ENCODE measurements at regions not wholly inside any gene's neighbourhood (a gene's known extent, or its start where the extent isn't known, plus 50 kb on each side); places are given as distances from the start of the nearest gene placed in this dataset.

- ATAC-seq (no peak), DNase-seq (no peak)
- intact Hi-C loops (cut with micrococcal nuclease) = no loop called here
Measured at GRCh38 chr10:121662945-121663917, 65.0 kb upstream of the FGFR2 start.

GRCh38 chr10:121662531-121662930, 64.3 kb upstream of the FGFR2 start:
- no peak for DNase-seq
- intact Hi-C loops (cut with micrococcal nuclease) = no loop called here
- ATAC-seq = no peak

- no peak for DNase-seq
- no peak for ATAC-seq
Measured at GRCh38 chr10:121661451-121661851, 63.2 kb upstream of the FGFR2 start.

GRCh38 chr10:121659236-121659635, 61.0 kb upstream of the FGFR2 start:
- intact Hi-C loops (cut with micrococcal nuclease) = no loop called here
- ATAC-seq (no peak), DNase-seq (no peak)

More at GRCh38 chr10:121661451-121661851, 63.2 kb upstream of the FGFR2 start:
- intact Hi-C loops (cut with micrococcal nuclease) = no loop called here

DNA sequence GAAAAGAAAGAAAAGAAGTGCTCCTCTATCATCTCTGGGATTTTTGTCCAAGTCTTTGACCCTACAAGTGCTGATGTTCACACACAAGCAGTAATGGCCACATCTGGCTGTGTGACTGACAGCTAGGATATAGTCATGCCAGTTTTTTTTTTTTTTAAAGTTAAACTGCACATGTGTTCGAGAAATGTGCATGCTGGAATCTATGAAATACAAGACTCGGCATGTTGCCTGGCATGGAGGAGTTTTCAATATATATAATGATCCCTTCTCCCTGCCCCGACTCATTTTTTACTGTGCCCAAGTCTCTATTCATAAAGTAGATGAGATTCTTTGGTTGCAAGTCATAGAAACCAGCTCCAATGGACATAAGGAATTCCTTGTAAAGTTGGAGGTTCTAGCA, 60.4 kb upstream of the FGFR2 start:
- DNase-seq = no peak
- ATAC-seq = no peak
- intact Hi-C loops (cut with micrococcal nuclease) = no loop called here

DNA sequence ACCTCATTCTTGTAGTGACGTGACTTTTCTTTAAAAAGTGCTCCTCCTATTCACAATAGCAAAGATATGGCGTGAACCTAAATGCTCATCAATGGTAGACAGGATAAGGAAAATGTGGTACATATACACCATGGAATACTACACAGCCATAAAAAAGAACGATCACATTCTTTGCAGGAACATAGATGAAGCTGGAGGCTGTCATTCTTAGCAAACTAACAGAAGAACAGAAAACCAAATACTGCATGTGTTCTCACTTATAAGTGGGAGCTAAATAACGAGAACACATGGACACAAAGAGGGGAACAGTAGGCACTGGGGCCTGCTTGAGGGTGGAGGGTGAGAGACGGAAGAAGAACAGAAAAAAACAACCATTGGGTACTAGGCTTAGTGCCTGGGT, 59.9 kb upstream of the FGFR2 start:
- ATAC-seq = no peak
- DNase-seq = no peak
- intact Hi-C loops (cut with micrococcal nuclease) = no loop called here

DNA sequence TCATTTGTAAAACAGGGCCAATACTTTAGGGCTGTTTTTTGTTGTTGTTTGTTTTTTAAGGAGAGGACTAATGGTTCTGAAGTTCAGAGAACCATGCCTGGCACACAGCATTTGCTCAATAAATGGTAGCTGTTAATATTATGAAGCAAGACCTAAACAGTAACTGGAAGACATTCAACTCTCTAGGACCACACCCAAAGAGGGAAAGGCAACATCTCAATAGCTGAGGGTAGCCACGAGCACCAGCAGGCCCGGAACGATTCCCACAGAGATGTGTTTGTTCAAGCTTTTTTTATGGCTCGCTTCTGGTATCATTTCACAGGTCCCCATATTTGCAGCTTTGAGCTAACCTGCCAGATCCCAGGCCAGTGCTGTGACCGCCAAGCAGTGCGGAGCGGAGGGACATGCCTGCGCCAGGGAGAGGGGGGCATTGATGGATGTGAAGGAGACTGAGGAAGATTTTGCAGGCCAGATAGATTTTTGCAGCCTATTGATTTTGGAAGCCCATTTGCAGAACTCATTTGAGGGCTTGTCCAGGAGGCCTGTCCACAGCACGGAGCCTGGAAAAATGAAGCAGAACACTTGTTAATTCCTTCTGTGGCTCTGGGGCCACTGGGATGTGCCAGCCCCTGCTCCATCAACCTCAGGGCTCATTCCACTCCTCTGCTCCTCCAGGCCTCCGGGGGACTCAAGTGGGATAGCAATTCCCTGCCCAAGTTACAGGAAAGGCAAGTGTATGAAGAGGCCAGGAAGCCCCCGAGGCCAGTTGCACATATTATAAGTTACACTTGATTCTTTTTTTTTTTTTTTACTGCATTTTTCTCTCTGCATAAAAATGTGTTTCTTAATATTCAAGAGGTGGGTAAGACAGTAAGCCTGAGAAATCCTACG, 57.3 kb upstream of the FGFR2 start:
- intact Hi-C loops (cut with micrococcal nuclease) = no loop called here
- no peak for ATAC-seq
- no peak for DNase-seq

DNA sequence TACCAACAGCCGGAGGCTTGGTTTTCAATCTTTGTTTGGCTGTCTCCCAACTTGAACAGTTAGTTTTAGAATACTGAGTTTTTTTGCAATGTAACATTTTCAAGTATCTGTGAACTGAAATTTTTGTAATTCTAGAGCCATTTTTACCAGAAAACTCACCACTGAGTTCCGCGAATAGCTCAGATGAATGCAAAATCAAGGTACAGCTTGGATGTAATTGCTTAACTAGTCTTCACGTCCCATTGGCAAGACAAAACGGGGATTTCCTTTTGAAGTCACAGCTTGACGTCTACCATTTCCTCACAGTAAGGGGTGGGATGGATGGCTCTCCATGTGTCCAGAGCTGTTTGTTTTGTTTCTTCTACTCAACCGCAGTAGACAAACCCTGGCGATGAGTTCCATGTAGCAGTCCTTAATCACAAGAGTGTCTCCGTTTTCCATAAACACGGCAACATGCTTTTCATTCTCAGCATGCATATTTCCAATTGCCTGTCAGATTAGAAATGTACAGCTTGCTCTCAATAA, 55.8 kb upstream of the FGFR2 start:
- ATAC-seq (no peak), DNase-seq (no peak)
- intact Hi-C loops (cut with micrococcal nuclease) = no loop called here

DNA sequence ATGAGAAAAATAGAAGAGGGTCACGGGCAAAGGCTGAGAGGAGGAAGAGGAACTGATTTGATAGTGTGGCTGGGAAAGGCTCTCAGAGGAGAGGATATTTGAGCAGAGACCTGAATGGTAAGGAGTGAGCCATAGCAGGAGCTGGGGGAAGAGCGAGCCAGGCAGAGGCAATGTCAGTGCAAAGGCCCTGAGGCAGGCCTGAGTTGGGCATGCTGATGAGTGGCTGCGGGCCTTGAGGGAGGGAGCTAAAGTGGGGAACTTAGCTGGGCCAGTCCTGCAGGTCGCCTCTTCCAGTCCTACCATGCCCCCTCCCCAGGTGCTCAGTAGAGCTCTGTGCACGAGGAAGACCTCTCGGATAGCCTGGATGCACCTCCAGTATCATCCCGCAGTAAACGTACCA, 55.4 kb upstream of the FGFR2 start:
- intact Hi-C loops (cut with micrococcal nuclease) = no loop called here
- DNase-seq (no peak), ATAC-seq (no peak)

- DNase-seq = no peak
- no peak for ATAC-seq
- intact Hi-C loops (cut with micrococcal nuclease) = no loop called here
Measured at GRCh38 chr10:121648493-121648892, 50.2 kb upstream of the FGFR2 start.

GRCh38 chr10:121648059-121648458, 49.8 kb upstream of the FGFR2 start:
- ATAC-seq (no peak), DNase-seq (no peak)
- intact Hi-C loops (cut with micrococcal nuclease) = no loop called here
